ENCODE measurements at regions not wholly inside any gene's neighbourhood (a gene's known extent, or its start where the extent isn't known, plus 50 kb on each side); places are given as distances from the start of the nearest gene placed in this dataset.
"Not testable (repeated sequence)": the region's sequence is repeated elsewhere in the genome, so short reads cannot be mapped to it uniquely, and the experiment has no call there.

- DNase-seq (ENCODE audit: low read depth in 2 of 2): no peak
These were observed 248.1 kb upstream of the CBLB start for GRCh38 chr3:106116733-106117489.

- DNase-seq (ENCODE audit: low read depth in 2 of 2): no peak
These were observed 248.7 kb upstream of the CBLB start for GRCh38 chr3:106117490-106117858.

- DNase-seq (ENCODE audit: low read depth in 2 of 2): no peak
These were observed 250.8 kb upstream of the CBLB start for GRCh38 chr3:106119614-106120082.

DNA sequence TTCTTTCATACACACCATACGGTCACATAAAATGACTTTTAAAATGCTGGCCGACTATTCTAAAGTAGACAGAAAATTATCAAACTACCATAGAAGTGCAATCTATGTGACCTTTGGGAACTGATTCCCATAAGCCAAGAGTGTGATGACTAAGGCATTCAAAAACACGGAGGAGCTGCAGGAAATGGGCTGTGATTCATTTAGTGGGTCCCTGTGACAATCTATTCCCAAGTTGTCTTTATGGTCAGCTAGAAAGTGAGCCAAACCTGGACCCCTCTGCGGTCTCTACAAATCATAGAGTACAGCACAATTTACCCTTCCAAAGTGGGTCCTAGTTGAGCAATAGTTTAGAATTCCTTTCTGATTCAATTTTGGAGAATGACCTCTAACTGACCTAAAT lies 251.5 kb upstream of the CBLB start:
- DNase-seq (ENCODE audit: low read depth in 2 of 2): no peak

DNA sequence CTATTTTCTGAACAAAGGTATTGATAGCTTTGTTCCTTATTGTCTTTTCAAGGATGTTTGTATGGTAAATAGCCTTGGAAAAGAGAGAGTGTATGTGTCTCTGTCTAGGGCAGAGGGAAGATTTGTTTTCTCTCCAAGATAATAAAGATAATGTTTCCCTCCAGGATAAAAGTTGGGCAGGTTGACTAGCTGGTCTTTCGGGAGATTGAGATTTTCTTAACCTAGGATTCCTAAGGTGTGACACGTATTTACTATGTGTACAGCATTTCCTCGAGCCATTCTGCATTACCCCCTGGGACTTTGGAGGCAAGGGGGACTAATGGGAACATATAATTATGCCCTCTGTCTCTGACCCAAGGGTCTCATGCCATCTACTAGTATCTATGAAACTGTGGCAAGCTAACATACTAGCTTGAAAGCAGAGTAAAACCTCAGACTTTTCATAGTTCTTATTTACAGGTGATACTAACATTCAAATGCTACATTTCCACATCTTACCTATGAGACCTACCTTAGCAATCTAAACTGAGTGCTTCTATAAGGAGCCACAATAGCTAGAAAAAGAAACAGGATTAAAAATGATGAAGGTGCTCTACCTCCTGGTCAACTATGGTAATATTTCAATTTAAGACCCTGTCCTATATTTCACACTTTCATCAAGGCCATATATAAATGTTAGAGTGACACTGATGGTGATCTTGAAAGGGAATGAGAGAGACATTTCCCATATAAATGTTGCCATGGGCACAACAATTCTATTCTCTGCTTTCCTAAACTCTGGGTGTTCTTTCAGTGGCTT lies 252.9 kb upstream of the CBLB start:
- no peak for DNase-seq (ENCODE audit: low read depth in 2 of 2)

DNA sequence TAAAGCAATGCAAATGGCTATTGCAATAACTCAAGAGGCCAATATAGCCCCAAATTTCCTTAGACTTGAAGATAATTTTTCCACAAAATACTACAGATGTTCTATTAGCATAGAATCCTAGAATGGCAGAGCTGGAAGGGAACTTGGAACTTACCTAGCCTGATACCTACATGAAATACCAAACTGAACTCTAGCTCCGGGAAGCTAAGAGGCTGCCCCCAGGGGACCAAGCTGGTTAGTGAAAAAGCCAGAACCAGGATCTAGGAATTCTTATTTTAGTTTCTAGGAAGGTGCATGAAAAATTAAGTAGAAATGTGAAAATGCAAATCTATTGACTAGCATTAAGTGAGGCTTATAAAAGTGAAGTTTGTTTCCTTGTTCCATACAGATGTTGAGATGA lies 256.0 kb upstream of the CBLB start:
- DNase-seq (ENCODE audit: low read depth in 2 of 2): no peak

- no peak for DNase-seq (ENCODE audit: low read depth in 2 of 2)
These were observed 256.5 kb upstream of the CBLB start for GRCh38 chr3:106125321-106125720.

- no peak for DNase-seq (ENCODE audit: low read depth in 2 of 2)
These were observed 257.4 kb upstream of the CBLB start for GRCh38 chr3:106126067-106126845.

DNA sequence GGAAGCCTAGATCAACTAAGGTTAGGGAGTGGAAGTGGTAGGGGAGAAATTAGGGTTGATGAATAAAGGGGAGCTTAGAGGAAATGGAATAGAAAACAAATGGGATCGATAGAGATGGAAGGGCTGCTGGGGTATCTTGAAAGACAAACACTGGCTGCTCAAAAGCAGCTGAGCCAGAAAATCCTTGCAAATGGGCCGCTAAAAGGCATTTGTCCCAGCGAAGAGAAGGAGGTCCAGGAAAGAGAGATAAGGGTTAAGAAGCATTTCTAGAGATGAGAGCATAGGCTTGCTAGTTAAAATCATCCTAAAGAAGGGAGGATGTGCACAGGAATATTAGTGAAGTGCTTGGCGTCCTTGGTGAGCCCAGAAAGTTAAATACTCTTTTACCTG lies 258.0 kb upstream of the CBLB start:
- DNase-seq (ENCODE audit: low read depth in 2 of 2): no peak

DNA sequence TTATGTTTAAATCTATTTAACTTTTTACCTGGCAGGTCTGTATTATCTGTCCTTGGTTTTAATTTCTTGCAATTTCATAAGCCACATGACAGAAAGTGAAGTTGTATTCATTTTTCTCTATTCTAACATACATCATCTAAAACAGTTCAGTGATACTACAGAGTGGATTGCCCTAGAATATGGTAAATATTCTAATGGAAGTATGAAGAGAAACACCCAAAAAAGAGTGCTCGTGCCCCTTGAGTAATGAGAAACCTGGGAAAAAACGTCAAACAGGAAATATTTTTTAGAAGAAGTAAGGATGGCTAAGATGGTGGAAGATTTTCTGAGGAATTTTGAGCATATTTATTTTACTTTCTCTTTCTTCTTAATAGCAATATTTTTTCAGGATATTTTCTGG lies 261.1 kb upstream of the CBLB start:
- DNase-seq (ENCODE audit: low read depth in 2 of 2): no peak

DNA sequence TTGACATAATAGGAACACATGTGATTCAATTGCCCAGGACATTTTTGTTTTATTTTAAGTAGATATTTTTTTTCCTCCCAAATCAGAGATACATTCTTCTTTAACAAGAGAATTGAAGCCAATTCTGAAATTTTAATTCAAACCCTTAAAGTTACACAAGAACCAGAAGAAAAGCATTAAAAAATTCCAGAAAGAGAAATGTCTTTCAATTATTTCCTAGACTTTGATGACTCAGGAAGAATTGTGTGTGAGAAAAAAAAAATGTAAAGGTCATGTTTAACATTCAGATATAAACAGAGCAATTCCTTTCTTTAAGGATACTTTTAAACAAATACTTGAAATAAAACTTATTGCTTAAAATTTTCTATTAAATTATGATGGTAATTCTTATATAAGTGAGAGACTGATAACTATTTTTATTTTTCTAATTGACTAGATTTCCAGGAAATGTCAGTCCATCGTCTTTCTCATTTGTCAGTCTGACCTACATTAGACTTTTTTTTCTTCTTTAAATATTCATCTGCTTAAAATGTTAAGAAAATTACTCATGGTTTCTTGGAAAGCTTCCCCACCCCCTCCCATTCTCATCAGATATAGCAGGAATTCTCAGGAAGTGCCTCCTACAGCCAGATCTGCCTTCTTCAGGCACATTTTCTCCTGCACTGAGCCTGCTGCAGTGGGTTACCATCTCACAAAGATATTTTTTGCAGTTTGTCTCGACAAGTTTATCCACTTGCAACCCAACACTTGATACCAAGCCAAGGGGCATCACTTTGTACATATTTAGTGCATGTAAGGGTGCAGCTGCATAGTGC lies 261.8 kb upstream of the CBLB start:
- no peak for DNase-seq (ENCODE audit: low read depth in 2 of 2)

DNA sequence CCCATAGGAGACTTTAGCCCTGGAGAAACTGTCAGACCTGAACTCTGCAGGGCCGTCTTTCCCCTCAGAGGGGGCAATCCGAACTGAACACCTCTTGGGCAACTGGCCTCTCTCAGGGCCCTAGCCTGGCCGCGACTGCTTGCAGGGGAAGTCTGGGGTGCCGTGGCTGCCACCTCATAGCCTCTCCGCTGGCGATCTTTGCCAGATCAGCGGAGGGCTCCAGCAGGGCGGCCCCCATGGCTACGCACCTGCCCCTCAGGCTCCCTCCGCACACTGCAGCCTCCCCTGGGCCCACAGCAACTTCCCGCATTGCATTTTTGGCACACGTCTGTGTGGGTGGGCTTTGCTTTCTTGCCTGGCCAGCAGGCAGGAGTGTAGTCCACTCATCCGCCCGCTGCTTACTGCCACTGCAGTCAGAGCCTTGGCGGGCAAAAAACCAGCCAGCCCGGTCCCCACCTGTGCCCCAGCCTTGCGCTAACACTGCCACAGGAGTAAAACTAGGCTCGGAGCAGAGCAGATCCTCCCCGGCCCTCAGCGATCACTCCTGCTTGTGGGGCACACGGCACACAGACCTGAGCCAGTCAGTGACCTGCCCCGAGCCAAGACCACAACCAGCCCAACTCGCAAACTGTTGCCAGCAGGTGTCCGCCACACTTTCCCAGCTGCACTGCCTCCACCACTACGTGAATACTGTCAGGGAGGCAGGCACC lies 266.8 kb upstream of the CBLB start:
- no peak for DNase-seq (ENCODE audit: low read depth in 2 of 2)

- DNase-seq (ENCODE audit: low read depth in 2 of 2): no peak
These were observed 271.0 kb upstream of the CBLB start for GRCh38 chr3:106139826-106140225.

DNA sequence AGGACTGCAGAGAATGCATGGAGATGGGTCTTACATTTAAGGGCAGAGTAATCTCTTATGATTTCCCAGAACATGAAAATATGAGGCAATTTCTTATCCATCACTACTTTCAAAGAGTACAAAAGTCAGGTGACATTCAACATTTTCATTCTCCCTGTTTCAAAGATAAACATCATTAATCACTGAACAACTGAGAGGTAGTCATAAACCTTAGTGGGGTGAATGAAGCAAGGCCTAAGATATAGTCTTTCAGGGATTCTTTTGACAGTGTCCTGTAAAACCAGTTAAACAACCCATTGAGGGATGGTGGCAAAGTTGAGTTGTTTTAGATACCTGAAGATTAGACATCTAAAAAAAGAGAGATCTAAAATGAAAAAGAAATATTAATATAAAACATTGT lies 271.6 kb upstream of the CBLB start:
- DNase-seq (ENCODE audit: low read depth in 2 of 2): no peak

DNA sequence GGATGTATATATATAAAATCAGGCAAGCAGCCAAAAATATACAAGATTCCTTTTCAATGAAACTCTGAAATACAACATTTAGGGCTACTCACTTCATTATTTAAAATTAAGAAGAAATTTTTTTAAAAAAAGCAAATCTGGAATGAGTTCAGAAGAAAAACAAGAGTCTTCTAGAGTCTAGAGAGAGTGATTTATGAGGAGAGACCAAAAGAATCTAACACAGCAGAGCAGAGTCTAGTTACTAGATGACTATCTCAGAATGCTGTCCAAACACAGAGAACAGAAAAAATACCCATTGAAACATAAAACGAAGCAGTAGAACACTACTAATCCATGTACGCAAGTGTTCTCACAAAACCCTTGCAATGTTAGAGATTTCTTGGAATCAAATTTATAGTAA lies 275.2 kb upstream of the CBLB start:
- no peak for DNase-seq (ENCODE audit: low read depth in 2 of 2)

- not testable (repeated sequence) for DNase-seq (ENCODE audit: low read depth in 2 of 2)
These were observed 279.7 kb upstream of the CBLB start for GRCh38 chr3:106148440-106149082.

DNA sequence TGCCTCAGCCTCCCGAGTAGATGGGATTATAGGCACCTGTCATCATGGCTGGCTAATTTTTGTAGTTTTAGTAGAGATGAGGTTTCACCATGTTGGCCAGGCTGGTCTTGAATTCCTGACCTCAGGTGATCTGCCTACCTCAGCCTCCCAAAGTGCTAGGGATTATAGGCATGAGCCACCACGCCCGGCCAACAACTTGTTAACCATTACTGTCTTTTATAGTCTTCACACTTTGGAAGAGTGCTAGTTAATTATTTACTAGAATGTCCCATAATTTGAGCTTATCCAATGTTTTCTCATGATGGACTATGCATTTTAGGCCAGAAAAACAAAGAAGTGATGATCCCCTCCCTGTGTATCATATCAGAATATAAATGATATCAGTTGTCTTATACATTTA lies 288.6 kb upstream of the CBLB start:
- DNase-seq (ENCODE audit: low read depth in 2 of 2): no peak

DNA sequence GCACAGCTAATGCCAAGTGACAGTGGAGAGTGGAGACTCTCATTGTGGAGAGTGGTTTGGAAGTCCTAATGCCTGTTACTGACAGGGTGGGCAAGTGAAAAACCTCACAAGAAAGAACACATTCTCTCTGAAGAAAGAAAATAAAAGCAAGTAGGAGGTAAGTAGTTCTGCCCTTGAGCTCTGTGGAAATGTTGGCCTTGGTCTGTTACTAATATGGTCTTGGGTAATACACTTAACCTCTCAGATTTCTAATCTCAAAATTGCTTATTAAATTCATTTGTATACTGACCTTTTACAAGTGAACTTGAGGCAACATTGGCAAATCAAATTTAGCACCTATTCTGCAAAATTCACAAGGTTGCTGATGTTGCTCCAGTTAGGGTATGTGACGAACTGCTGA lies 291.6 kb upstream of the CBLB start:
- DNase-seq (ENCODE audit: low read depth in 2 of 2): no peak

GRCh38 chr3:106161246-106161645 lies 292.4 kb upstream of the CBLB start:
- no peak for DNase-seq (ENCODE audit: low read depth in 2 of 2)

GRCh38 chr3:106167728-106168127 lies 298.9 kb upstream of the CBLB start:
- no peak for DNase-seq (ENCODE audit: low read depth in 2 of 2)

Data from dermis microvascular lymphatic vessel endothelial cell (primary cell).